Neural cell (in vitro differentiated cells): ENCODE measurements at regions not wholly inside any gene's neighbourhood (a gene's known extent, or its start where the extent isn't known, plus 50 kb on each side); places are given as distances from the start of the nearest gene placed in this dataset.

ENCODE experiments used
- CTCF ChIP-seq: fragments of 450-650 bp; IDR thresholded peaks from 2 replicates; pipeline ENCODE4 v1.5.1; 2014; ENCODE audit warnings: antibody characterized with exemption, mild to moderate bottlenecking, moderate library complexity; ENCODE audit not compliant: poor library complexity, severe bottlenecking
- EP300 ChIP-seq: fragments of 450-650 bp; conservative IDR thresholded peaks from 2 replicates; pipeline ENCODE4 v1.6.1; 2014; ENCODE audit warnings: antibody characterized with exemption, mild to moderate bottlenecking, moderate library complexity; ENCODE audit not compliant: poor library complexity, severe bottlenecking
- EZH2 ChIP-seq: fragments of 200-600, 300-800 bp; shearing (Covaris generic), sonication (generic); IDR thresholded peaks from 2 replicates; pipeline ENCODE4 v1.6.1; 2014; ENCODE audit warnings: antibody characterized with exemption, low read length, borderline replicate concordance, mild to moderate bottlenecking; ENCODE audit not compliant: insufficient read depth, poor library complexity, severe bottlenecking
- POLR2AphosphoS5 ChIP-seq: IDR thresholded peaks from 2 replicates; pipeline ENCODE4 v1.6.1; 2012
- REST ChIP-seq: IDR thresholded peaks from 2 replicates; pipeline ENCODE4 v1.6.1; 2012; ENCODE audit warnings: borderline replicate concordance
- TAF1 ChIP-seq: IDR thresholded peaks from 2 replicates; pipeline ENCODE4 v1.6.1; 2012; ENCODE audit warnings: low read depth

- TF ChIP-seq CTCF: no peak
- TF ChIP-seq REST: no peak
- no peak for TF ChIP-seq POLR2AphosphoS5
- no peak for TF ChIP-seq EP300
- no peak for TF ChIP-seq EZH2
- TF ChIP-seq TAF1: no peak
These were observed 92.4 kb upstream of the MAFB start for GRCh38 chr20:40781327-40782042.
